GM12875 (cell line): ENCODE measurements at regions not wholly inside any gene's neighbourhood (a gene's known extent, or its start where the extent isn't known, plus 50 kb on each side); places are given as distances from the start of the nearest gene placed in this dataset.

Experiments
- H3K4me3 ChIP-seq: one replicate; pipeline ENCODE4 v1.5.1; 2011; ENCODE audit warnings: low read depth, low read length, control low read depth
- TF ChIP-seq, protein P1 (sequence below): IDR thresholded peaks from 2 replicates; pipeline ENCODE4 v1.5.1; 2011; ENCODE audit warnings: low read depth, mild to moderate bottlenecking, control low read depth, inconsistent platforms, low read length, moderate library complexity, borderline replicate concordance; ENCODE audit not compliant: insufficient read depth

DNA sequence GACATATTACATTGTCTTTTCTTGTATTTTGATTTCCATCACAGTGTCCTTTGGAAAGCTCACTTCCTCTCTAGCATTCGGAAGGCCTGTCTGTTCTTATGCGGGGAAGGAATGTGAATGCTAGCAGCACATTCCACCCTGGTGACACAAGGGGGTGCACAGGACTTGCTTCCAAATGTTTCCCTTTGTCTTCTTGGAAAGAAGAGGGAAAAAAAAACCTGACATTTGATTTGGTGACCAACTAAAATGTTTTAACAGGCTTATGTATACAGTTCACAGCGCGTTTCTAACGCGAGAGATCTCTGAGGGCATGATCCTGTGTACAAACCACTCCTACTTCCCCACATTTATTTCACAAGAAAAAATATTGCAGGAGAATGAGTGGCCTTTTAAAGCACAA, 107.6 kb upstream of the FXR1 start:
- H3K4me3 ChIP-seq, result no peak overlapping the region
- TF ChIP-seq, protein P1, sequence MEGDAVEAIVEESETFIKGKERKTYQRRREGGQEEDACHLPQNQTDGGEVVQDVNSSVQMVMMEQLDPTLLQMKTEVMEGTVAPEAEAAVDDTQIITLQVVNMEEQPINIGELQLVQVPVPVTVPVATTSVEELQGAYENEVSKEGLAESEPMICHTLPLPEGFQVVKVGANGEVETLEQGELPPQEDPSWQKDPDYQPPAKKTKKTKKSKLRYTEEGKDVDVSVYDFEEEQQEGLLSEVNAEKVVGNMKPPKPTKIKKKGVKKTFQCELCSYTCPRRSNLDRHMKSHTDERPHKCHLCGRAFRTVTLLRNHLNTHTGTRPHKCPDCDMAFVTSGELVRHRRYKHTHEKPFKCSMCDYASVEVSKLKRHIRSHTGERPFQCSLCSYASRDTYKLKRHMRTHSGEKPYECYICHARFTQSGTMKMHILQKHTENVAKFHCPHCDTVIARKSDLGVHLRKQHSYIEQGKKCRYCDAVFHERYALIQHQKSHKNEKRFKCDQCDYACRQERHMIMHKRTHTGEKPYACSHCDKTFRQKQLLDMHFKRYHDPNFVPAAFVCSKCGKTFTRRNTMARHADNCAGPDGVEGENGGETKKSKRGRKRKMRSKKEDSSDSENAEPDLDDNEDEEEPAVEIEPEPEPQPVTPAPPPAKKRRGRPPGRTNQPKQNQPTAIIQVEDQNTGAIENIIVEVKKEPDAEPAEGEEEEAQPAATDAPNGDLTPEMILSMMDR, result no peak

DNA sequence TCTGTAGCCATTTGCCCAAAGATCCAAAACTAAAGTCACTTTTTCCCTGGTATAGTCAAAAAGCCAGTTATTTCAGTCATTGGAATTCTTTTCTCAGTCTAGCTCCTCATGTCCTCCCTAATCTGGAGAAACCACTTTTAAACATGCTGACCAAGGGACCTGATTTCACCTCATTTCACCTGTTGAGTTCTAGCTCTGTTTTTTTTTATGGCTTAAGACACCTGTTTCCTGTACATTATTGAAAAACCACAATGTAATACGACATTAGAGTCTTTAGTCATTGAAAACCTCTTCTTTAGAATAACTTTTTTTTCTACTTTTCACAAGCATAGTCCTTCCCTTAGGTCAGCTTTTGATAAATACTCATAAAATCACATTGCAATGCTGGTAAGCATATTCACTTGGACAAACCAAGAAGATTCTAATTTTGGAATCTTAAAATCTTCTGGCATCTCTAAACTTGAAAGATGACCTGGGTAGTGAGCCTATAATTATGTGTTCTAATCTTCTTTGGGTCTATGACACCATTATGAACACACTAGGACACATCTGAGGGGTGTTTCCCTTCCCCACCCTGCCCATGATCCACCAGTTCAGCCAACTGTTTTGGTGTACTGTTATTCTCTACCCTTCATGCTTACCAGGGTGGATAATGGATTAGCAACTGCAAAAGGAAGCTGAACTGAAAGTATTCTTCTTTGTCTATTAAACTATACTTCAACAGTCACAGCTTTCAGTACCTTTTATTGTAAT, 103.5 kb upstream of the FXR1 start:
- H3K4me3 ChIP-seq, result no peak overlapping the region
- TF ChIP-seq, protein P1, result no peak

DNA sequence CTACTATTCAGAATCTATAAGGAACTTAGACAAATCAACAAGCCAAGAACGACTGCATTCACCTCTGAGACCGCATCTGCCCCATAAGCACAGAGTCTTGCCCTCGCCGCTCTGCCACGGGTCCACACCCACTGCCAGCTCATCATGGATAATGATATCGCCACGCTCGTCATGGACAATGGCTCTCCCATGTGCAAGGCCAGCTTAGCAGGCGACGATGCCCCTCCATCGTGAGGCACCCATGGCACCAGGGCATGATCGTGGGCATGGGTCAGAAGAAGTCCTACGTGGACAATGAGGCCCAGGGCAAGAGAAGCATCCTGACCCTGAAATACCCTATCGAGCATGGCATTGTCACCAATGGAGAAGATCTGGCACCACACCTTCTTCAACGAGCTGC, 92.1 kb upstream of the FXR1 start:
- TF ChIP-seq, protein P1, result no peak
- H3K4me3 ChIP-seq, result no peak overlapping the region

DNA sequence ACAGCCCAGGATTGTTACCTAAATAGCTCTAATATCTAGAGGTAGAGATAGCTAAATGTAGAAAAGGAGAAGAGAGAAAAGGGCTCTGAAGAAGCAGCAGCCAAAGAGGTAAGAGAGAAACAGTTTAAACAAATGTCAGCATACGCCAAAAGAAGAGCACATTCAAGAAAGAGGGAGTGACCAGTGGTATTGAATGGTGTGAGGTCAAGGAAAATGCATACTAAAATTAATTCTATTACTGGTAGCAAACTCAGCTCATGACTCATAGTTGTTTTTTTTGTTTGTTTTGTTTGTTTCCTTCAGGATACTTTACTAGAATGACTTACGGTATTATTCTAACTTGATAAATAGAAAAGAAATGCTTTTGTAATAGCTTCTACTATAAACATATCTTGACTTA, 86.5 kb upstream of the FXR1 start:
- H3K4me3 ChIP-seq, result no peak overlapping the region
- TF ChIP-seq, protein P1, result no peak

DNA sequence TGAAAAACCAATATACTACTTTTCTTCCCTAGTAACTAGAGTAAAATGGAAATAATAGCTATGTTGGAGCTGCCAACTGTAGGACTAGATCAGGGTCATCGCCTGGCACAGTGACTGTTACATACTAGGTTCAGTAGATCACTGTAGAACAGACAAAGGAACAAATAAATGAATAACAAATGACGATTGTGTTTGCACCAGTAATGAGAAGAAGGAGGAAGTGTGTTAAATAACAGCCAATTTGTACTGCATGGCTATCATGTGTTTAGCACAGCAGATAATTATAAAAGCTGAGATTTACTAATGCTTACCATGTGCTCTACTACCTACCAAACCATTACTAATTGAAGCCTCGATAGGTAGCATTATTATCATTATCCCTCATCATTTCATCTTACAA, 85.3 kb upstream of the FXR1 start:
- TF ChIP-seq, protein P1, result no peak
- H3K4me3 ChIP-seq, result no peak overlapping the region

DNA sequence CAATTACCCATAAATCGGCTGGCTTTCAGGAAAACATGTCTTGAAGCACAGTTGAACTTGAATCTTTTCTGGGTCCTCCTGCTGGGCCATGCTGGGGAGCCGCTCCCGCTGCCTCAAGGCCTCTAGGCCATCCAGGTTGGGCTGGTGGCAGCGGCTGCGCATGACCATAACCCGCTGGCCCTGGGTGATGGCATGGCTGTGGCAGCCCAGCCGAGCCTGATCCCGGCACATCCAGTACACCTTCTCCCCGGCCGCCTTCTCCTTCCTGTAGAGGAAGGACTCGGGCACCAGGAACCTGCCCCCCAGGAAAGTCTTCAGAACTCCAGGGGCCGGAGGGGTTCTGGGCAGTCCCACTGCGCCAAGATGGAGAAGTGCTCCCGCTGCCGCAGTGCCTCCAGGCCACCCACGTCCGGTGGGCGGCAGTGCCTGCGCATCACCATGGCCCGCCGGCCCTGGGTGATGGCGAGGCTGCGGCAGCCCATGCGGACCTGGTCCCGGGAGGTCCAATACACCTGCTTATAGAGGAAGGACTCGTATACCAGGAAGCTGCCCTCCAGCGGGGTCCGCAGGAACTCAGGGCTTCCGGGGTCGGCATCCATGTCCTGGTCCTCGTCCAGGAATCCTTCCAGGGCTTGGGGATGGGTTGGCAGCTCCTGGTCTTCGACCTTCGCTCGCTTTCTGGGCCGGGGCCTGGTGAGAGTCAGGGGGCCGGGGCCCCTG, 84.3 kb upstream of the FXR1 start:
- no peak overlapping the region for H3K4me3 ChIP-seq
- TF ChIP-seq, protein P1, result no peak

DNA sequence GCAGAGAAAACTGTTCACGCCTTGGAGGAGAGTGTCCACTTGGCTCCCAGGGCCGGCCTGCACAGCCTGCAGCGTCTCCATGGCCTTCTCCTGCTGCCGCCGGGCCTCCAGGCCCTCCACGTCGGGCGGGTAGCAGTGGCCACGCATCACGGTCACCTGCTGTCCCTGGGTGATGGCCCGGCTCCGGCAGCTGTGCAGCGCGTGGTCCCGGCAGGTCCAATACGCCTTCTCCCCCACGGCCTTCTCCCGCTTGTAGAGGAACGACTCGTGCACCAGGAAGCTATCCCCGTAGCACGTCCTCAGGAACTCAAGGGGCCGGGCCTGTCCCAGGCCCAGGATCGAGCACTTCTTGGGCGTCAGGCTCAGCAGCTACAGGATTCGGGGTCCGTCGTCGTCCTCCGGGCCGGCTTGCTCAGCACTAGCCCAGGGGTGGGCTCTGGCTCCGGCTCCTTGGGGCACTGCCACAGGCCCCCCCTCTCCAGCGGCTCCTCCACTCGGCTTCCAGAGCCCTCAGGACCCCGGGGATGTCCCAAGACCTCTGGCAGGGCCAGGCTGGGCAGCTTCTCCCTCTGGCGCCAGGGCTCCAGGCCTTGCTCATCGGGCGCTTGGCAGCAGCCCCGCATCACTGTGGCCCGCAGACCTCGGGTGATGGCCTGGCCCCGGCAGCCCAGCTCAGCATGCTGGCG, 83.6 kb upstream of the FXR1 start:
- no peak overlapping the region for H3K4me3 ChIP-seq

More for the DNA sequence above, 83.6 kb upstream of the FXR1 start:
- TF ChIP-seq, protein P1, result no peak
